ENCODE measurements at regions not wholly inside any gene's neighbourhood (a gene's known extent, or its start where the extent isn't known, plus 50 kb on each side); places are given as distances from the start of the nearest gene placed in this dataset.

DNA sequence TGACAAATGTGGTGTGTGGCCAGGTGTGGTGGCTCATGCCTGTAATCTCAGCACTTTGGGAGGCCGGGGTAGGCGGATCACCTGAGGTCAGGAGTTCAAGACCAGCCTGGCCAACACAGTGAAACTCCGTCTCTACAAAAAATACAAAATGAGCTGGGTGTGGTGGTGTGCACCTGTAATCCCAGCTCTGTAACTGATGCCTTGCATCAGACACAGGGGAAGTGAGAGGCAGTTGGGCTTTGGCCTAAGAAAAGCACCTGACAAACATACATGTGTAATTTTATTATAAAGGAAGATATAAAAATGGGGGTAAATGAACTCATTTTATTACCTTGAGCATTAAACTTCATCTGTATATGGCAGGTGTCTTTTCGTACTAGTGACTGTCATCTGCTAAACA, 66.7 kb upstream of the FAM136A start:
- no peaks in the 10 kb centered on the region for H3K27me3 ChIP-seq
- no peak overlapping the region for H3K4me3 ChIP-seq
- no peak for ATAC-seq
- no peak overlapping the region for H3K27ac ChIP-seq
- in situ Hi-C loops (cut with MboI; ENCODE audit: low sequenced_read_pairs in 4 of 4), result no loop called here
- intact Hi-C loops (cut with DNase I; ENCODE audit: low total_unique reads), result no loop called here
- H3K4me1 ChIP-seq, result no peaks in the 10 kb centered on the region
- no peaks in the 10 kb centered on the region for H3K36me3 ChIP-seq
- H3K9me3 ChIP-seq, result no peaks in the 10 kb centered on the region
- DNase-seq, result no peak
- TF ChIP-seq POLR2A (IDR thresholded peaks at IDR 0.05), result no peak
- TF ChIP-seq, protein P1, sequence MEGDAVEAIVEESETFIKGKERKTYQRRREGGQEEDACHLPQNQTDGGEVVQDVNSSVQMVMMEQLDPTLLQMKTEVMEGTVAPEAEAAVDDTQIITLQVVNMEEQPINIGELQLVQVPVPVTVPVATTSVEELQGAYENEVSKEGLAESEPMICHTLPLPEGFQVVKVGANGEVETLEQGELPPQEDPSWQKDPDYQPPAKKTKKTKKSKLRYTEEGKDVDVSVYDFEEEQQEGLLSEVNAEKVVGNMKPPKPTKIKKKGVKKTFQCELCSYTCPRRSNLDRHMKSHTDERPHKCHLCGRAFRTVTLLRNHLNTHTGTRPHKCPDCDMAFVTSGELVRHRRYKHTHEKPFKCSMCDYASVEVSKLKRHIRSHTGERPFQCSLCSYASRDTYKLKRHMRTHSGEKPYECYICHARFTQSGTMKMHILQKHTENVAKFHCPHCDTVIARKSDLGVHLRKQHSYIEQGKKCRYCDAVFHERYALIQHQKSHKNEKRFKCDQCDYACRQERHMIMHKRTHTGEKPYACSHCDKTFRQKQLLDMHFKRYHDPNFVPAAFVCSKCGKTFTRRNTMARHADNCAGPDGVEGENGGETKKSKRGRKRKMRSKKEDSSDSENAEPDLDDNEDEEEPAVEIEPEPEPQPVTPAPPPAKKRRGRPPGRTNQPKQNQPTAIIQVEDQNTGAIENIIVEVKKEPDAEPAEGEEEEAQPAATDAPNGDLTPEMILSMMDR (IDR thresholded peaks at IDR 0.05 in 4 of 5, conservative IDR thresholded peaks at IDR 0.05 in 1 of 5), result no peak

DNA sequence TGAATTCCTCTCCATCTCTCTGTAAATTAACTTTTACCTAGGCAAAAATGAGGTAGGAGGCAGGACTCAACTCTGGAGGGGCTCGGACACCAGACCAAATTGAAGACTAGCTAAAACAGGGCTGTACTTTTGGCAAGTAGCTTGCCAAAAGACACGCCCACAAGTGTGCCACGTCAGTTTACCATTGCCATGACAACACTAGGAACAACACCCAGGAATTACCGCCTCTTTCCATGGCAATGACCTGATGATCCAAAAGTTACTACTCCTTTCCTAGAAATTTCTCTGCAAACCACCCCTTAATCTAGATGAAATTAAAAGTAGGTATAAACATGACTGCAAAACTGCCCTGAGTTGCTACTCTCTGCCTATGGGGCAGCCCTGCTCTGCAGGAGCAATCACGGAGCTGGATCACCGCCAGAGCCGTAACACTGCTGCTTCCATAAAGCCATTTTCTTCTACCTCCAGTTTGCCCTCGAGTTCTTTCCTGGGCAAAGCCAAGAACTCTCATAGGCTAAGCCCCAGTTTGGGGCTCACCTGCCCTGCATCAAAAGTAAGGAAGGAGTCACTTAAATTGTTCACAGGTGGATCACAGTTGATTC, 66.0 kb upstream of the FAM136A start:
- DNase-seq (no peak), ATAC-seq (no peak)
- Histone ChIP-seq H3K9me3 (no peaks in the 10 kb centered on the region), H3K27me3 (no peaks in the 10 kb centered on the region), H3K4me1 (no peaks in the 10 kb centered on the region), H3K36me3 (no peaks in the 10 kb centered on the region), H3K27ac (no peak overlapping the region), H3K4me3 (no peak overlapping the region)
- no peak for TF ChIP-seq POLR2A (IDR thresholded peaks at IDR 0.05)
- intact Hi-C loops (cut with DNase I; ENCODE audit: low total_unique reads) (no loop called here), in situ Hi-C loops (cut with MboI; ENCODE audit: low sequenced_read_pairs in 4 of 4) (no loop called here)

DNA sequence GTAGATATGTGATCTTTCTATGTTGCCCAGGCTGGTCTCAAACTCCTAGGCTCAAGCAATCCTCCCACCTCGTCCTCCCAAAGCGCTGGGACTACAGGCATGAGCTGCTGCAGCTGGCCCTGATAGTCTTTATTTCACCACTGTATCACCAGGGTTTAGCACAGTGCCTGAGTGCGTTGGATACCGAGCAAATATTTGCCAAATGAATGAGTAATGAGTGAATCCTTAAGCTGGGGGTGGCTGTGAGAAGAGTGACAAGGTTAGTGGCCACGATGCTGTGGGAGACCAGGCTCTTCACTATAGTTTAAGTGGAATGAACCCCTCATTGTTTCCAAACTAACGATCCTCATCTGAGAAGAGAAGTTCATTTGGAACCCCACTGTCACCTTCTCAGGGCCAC, 60.8 kb upstream of the FAM136A start:
- intact Hi-C loops (cut with DNase I; ENCODE audit: low total_unique reads), result no loop called here
- H3K27me3 ChIP-seq, result no peaks in the 10 kb centered on the region
- in situ Hi-C loops (cut with MboI; ENCODE audit: low sequenced_read_pairs in 4 of 4), result no loop called here
- DNase-seq (no peak), ATAC-seq (no peak)
- TF ChIP-seq, protein P1 (IDR thresholded peaks at IDR 0.05 in 4 of 5, conservative IDR thresholded peaks at IDR 0.05 in 1 of 5), result no peak
- TF ChIP-seq POLR2A (IDR thresholded peaks at IDR 0.05), result no peak
- H3K9me3 ChIP-seq, result no peaks in the 10 kb centered on the region
- H3K36me3 ChIP-seq, result no peaks in the 10 kb centered on the region
- no peak overlapping the region for H3K27ac ChIP-seq
- no peak overlapping the region for H3K4me3 ChIP-seq
- no peaks in the 10 kb centered on the region for H3K4me1 ChIP-seq

DNA sequence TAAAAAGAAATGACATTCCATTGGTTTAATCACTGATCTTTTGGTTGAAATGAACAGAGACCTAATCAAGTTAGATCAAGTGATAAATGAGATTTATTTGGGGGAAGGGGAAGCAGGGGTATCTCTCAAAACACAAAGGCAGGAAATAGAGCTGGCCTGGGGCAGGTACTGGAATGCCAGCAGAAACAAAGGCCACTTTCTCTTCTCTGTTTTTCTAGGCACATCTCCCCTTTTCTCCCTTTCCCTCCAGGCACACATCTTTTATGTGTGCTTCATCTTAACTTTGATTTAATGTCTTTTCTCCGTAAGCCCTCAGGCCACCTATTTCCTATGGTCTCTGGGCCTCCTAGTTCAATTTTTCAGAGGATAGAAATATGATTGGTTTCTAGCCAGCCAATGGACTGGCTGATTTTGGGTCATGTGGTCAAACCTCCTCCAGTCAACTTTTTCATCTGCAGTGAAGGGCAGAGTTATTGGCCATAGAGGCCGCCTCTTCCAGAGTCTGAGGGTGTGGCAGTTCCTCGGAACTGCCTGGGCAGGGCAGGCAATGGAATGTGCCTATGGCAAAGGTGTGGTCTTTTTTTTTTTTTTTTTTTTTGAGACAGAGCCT, 58.9 kb upstream of the FAM136A start:
- H3K27ac ChIP-seq, result no peak overlapping the region
- H3K4me1 ChIP-seq, result no peaks in the 10 kb centered on the region
- TF ChIP-seq POLR2A (IDR thresholded peaks at IDR 0.05), result no peak
- TF ChIP-seq, protein P1 (IDR thresholded peaks at IDR 0.05 in 4 of 5, conservative IDR thresholded peaks at IDR 0.05 in 1 of 5), result no peak
- intact Hi-C loops (cut with DNase I; ENCODE audit: low total_unique reads), result no loop called here
- in situ Hi-C loops (cut with MboI; ENCODE audit: low sequenced_read_pairs in 4 of 4), result no loop called here
- H3K4me3 ChIP-seq, result no peak overlapping the region
- DNase-seq, result no peak
- no peaks in the 10 kb centered on the region for H3K36me3 ChIP-seq
- no peaks in the 10 kb centered on the region for H3K27me3 ChIP-seq
- no peak for ATAC-seq
- H3K9me3 ChIP-seq, result no peaks in the 10 kb centered on the region

DNA sequence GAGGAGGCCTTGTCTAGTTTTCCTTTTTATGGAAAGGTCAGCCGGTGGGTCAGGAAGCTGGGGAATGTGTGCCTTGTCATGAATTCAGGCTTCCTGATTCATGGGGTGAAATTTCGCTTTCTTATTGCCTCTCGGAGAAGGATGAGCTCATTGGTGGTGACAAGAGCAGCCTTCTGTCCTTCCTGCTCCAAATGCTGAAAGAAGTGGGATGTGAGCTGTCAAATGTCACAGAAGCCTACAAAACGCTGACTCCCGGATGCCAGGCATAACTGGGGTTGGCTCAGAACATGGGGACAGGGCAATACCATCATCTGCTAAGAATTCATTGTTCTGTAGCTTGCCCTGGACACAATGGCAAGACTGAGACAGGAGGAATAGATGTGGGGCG, 55.8 kb upstream of the FAM136A start:
- H3K9me3 ChIP-seq, result no peaks in the 10 kb centered on the region
- no peak for DNase-seq

More for the DNA sequence above, 55.8 kb upstream of the FAM136A start:
- ATAC-seq, result no peak
- TF ChIP-seq, protein P1 (IDR thresholded peaks at IDR 0.05 in 4 of 5, conservative IDR thresholded peaks at IDR 0.05 in 1 of 5), result no peak
- TF ChIP-seq POLR2A (IDR thresholded peaks at IDR 0.05), result no peak
- intact Hi-C loops (cut with DNase I; ENCODE audit: low total_unique reads), result no loop called here
- Histone ChIP-seq H3K4me3 (no peak overlapping the region), H3K27ac (no peak overlapping the region), H3K4me1 (no peaks in the 10 kb centered on the region), H3K27me3 (no peaks in the 10 kb centered on the region), H3K36me3 (no peaks in the 10 kb centered on the region)
- in situ Hi-C loops (cut with MboI; ENCODE audit: low sequenced_read_pairs in 4 of 4), result no loop called here

Measured in gastrocnemius medialis (tissue), 4 donors.